ENCODE measurements at regions not wholly inside any gene's neighbourhood (a gene's known extent, or its start where the extent isn't known, plus 50 kb on each side); places are given as distances from the start of the nearest gene placed in this dataset.

- no peak for TF ChIP-seq CTCF (IDR thresholded peaks at IDR 0.05; ENCODE audit: low read depth, low read length)
- peak in 1 of 2 donors; percentile 1 for DNase-seq (ENCODE audit: low read depth in 2 of 2)
- no peak overlapping the region for H3K4me3 ChIP-seq (replicated peaks in 1 of 2; ENCODE audit: low read depth in 2 of 2, low read length in 2 of 2)
Observed at GRCh38 chr12:13784504-13784903, 196.9 kb downstream of the GRIN2B start.

DNA sequence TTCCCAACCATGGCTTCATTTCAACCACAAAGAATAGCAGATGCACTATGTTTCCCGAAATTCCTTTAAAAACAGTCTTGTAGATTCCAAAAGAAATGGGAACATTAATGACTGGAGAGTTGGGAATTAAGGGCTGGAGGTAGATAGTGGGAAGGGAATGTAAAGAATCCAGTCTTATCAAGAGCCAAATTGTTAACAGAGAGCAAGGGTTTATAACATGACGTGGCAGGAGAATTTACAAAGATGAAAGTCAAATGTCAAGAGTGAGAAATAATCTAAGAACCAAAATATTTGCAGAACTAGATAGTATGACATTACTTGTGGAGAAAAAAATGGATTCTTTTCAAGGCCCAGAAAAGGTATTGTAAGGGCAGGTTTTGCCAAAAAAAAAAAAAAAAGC is 200.9 kb downstream of the GRIN2B start:
- no peak overlapping the region for H3K4me3 ChIP-seq (replicated peaks in 1 of 2; ENCODE audit: low read depth in 2 of 2, low read length in 2 of 2)
- TF ChIP-seq CTCF (IDR thresholded peaks at IDR 0.05; ENCODE audit: low read depth, low read length) = no peak
- DNase-seq (ENCODE audit: low read depth in 2 of 2) = peak in 1 of 2 donors; percentile 3

GRCh38 chr12:13777374-13777773 is 204.0 kb downstream of the GRIN2B start:
- DNase-seq (ENCODE audit: low read depth in 2 of 2) = no peak
- no peak overlapping the region for H3K4me3 ChIP-seq (replicated peaks in 1 of 2; ENCODE audit: low read depth in 2 of 2, low read length in 2 of 2)
- no peak for TF ChIP-seq CTCF (IDR thresholded peaks at IDR 0.05; ENCODE audit: low read depth, low read length)

GRCh38 chr12:13772264-13772663 is 209.1 kb downstream of the GRIN2B start:
- no peak for TF ChIP-seq CTCF (IDR thresholded peaks at IDR 0.05; ENCODE audit: low read depth, low read length)
- no peak overlapping the region for H3K4me3 ChIP-seq (replicated peaks in 1 of 2; ENCODE audit: low read depth in 2 of 2, low read length in 2 of 2)
- DNase-seq (ENCODE audit: low read depth in 2 of 2) = no peak

- no peak for DNase-seq (ENCODE audit: low read depth in 2 of 2)
- TF ChIP-seq CTCF (IDR thresholded peaks at IDR 0.05; ENCODE audit: low read depth, low read length) = no peak
- H3K4me3 ChIP-seq (replicated peaks in 1 of 2; ENCODE audit: low read depth in 2 of 2, low read length in 2 of 2) = no peak overlapping the region
Observed at GRCh38 chr12:13770576-13770975, 210.8 kb downstream of the GRIN2B start.

DNA sequence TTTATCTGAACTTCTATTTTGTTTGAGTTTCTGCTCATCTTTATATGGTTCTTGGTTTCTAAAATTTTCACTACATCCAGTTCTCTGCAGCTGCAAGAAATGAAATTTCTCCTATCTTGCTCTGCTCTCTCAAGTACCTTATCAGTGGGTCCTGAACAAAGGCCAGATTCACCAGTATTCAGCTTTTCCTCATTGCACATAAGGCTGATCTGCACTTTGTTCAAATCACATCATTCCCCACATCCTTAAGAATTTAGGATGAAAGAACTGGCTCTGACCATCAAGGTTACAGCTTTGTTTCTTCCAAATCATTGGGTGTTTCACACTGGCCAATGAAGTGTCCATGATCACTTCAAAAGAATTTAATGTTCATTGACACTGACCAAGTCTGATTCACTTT is 211.4 kb downstream of the GRIN2B start:
- DNase-seq (ENCODE audit: low read depth in 2 of 2) = no peak
- no peak overlapping the region for H3K4me3 ChIP-seq (replicated peaks in 1 of 2; ENCODE audit: low read depth in 2 of 2, low read length in 2 of 2)
- no peak for TF ChIP-seq CTCF (IDR thresholded peaks at IDR 0.05; ENCODE audit: low read depth, low read length)

- no peak for TF ChIP-seq CTCF (IDR thresholded peaks at IDR 0.05; ENCODE audit: low read depth, low read length)
- DNase-seq (ENCODE audit: low read depth in 2 of 2) = no peak
- H3K4me3 ChIP-seq (replicated peaks in 1 of 2; ENCODE audit: low read depth in 2 of 2, low read length in 2 of 2) = no peak overlapping the region
Observed at GRCh38 chr12:13769273-13769672, 212.1 kb downstream of the GRIN2B start.

All from cardiac fibroblast (primary cell).